Colonic mucosa (tissue), 4 donors: ENCODE measurements at regions not wholly inside any gene's neighbourhood (a gene's known extent, or its start where the extent isn't known, plus 50 kb on each side); places are given as distances from the start of the nearest gene placed in this dataset.

Experiments
- DNase-seq: peaks from one replicate; pipeline ENCODE4 v3.0.0-alpha.2; 2020
- H3K27ac ChIP-seq: fragments of 200-600 bp; one replicate; pipeline ENCODE4 v1.8.0; 2021
- H3K27me3 ChIP-seq: fragments of 200-600 bp; one replicate; pipeline ENCODE4 v1.8.0; 2021
- H3K36me3 ChIP-seq: fragments of 200-600 bp; one replicate; pipeline ENCODE4 v1.8.0; 2021
- H3K4me1 ChIP-seq: fragments of 200-600 bp; one replicate; pipeline ENCODE4 v1.8.0; 2021; ENCODE audit warnings: mild to moderate bottlenecking
- H3K4me3 ChIP-seq: fragments of 200-600 bp; one replicate; pipeline ENCODE4 v1.8.0; 2021
- H3K9ac ChIP-seq, 2 donors: one replicate each; pipeline ENCODE4 v1.7.0; 2013; ENCODE audit warnings: control low read depth in 2 of 2, low read depth in 2 of 2, low read length in 2 of 2
- H3K9me3 ChIP-seq: fragments of 200-600 bp; one replicate; pipeline ENCODE4 v1.8.0; 2021
- intact Hi-C: fragments of 100-400 bp; cut with DNase I; formaldehyde crosslinking; loops from one replicate; pipeline ENCODE4 v1.14.1; 2022
- TF ChIP-seq, protein P1 (sequence below): fragments of 200-600 bp; IDR thresholded peaks from one replicate; pipeline ENCODE4 v1.8.0; 2022; ENCODE audit warnings: antibody characterized with exemption, mild to moderate bottlenecking
- donor health status: healthy.
- donor health status: DM: no; HTN: no; CAD: no.
- donor health status: DM: no; HTN: no; CAD: no.

- no peak overlapping the region for H3K4me3 ChIP-seq
- H3K27ac ChIP-seq, result no peak overlapping the region
- H3K9me3 ChIP-seq, result no peaks in the 10 kb centered on the region
- H3K4me1 ChIP-seq, result no peaks in the 10 kb centered on the region
- TF ChIP-seq, protein P1, sequence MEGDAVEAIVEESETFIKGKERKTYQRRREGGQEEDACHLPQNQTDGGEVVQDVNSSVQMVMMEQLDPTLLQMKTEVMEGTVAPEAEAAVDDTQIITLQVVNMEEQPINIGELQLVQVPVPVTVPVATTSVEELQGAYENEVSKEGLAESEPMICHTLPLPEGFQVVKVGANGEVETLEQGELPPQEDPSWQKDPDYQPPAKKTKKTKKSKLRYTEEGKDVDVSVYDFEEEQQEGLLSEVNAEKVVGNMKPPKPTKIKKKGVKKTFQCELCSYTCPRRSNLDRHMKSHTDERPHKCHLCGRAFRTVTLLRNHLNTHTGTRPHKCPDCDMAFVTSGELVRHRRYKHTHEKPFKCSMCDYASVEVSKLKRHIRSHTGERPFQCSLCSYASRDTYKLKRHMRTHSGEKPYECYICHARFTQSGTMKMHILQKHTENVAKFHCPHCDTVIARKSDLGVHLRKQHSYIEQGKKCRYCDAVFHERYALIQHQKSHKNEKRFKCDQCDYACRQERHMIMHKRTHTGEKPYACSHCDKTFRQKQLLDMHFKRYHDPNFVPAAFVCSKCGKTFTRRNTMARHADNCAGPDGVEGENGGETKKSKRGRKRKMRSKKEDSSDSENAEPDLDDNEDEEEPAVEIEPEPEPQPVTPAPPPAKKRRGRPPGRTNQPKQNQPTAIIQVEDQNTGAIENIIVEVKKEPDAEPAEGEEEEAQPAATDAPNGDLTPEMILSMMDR, result no peak
- no peak for DNase-seq
- H3K36me3 ChIP-seq, result no peaks in the 10 kb centered on the region
- no peak overlapping the region for H3K9ac ChIP-seq
- H3K27me3 ChIP-seq, result no peaks in the 10 kb centered on the region
- intact Hi-C loops, result no loop called here
Measured at GRCh38 chr1:187236199-187236598, 407.4 kb downstream of the PLA2G4A start.

- Histone ChIP-seq H3K27ac (no peak overlapping the region), H3K9ac (no peak overlapping the region), H3K4me1 (no peaks in the 10 kb centered on the region), H3K36me3 (no peaks in the 10 kb centered on the region), H3K27me3 (no peaks in the 10 kb centered on the region), H3K9me3 (no peaks in the 10 kb centered on the region), H3K4me3 (no peak overlapping the region)
- intact Hi-C loops, result no loop called here
- TF ChIP-seq, protein P1, result no peak
- no peak for DNase-seq
Measured at GRCh38 chr1:187236676-187237075, 407.9 kb downstream of the PLA2G4A start.

DNA sequence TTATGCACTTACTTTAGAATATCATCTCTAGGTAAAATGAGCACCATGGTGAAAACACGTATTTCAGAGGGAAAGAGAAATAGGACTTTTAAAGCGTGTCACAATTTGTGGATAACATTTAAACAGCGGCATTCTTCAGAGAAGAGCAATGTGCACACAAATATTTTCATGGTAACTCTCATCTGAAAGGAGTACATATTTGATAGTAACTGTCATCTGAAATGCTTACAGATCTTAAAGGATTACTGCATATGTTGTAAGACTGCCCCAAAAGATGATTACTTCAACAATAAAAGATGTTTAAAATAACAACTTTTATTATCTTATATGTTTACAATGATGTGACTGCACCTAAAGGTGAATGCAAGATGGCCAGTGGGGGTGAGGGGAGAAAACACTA, 408.8 kb downstream of the PLA2G4A start:
- Histone ChIP-seq H3K9me3 (no peaks in the 10 kb centered on the region), H3K4me3 (no peak overlapping the region), H3K27ac (no peak overlapping the region), H3K27me3 (no peaks in the 10 kb centered on the region), H3K9ac (no peak overlapping the region), H3K4me1 (no peaks in the 10 kb centered on the region), H3K36me3 (no peaks in the 10 kb centered on the region)
- intact Hi-C loops, result no loop called here
- TF ChIP-seq, protein P1, result no peak
- no peak for DNase-seq

DNA sequence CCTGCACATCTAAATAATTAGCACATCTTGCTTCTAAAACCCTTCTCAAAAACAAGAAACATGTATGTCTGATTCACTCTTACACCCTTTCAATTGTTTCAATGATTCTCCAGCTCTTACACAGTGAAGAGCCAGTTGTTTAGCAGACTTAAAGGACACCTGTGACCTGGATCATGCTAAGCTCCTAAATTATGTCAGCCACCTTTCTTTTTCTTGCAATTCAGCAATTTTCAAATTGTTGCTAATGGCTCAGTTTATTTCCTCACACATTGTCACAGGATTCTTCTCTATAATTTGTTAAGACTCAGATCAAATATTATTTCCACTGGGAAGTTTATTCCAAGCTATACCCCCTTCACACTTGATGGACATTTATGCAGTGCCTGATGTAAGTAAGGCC, 413.2 kb downstream of the PLA2G4A start:
- DNase-seq, result no peak
- no peaks in the 10 kb centered on the region for H3K36me3 ChIP-seq
- no peaks in the 10 kb centered on the region for H3K4me1 ChIP-seq
- intact Hi-C loops, result no loop called here
- TF ChIP-seq, protein P1, result no peak
- H3K4me3 ChIP-seq, result no peak overlapping the region
- no peak overlapping the region for H3K27ac ChIP-seq
- no peaks in the 10 kb centered on the region for H3K9me3 ChIP-seq
- no peaks in the 10 kb centered on the region for H3K27me3 ChIP-seq
- H3K9ac ChIP-seq, result no peak overlapping the region

- intact Hi-C loops, result no loop called here
Measured at GRCh38 chr1:187244623-187245022, 415.9 kb downstream of the PLA2G4A start.

More at GRCh38 chr1:187244623-187245022, 415.9 kb downstream of the PLA2G4A start:
- no peaks in the 10 kb centered on the region for H3K9me3 ChIP-seq
- no peak overlapping the region for H3K9ac ChIP-seq
- H3K4me1 ChIP-seq, result no peaks in the 10 kb centered on the region
- H3K4me3 ChIP-seq, result no peak overlapping the region
- no peak overlapping the region for H3K27ac ChIP-seq
- H3K36me3 ChIP-seq, result no peaks in the 10 kb centered on the region
- TF ChIP-seq, protein P1, result no peak
- no peak for DNase-seq
- H3K27me3 ChIP-seq, result no peaks in the 10 kb centered on the region
